CD14-positive monocyte (primary cell): ENCODE measurements at regions not wholly inside any gene's neighbourhood (a gene's known extent, or its start where the extent isn't known, plus 50 kb on each side); places are given as distances from the start of the nearest gene placed in this dataset.
A peak's percentile ranks its signal among the peaks of the same experiment; 100 is the strongest.

Source experiments
- DNase-seq, 3 donors: peaks; one replicate each; pipeline ENCODE4 v3.0.0-alpha.2; 2011 to 2022
- H2AFZ ChIP-seq: 2 replicates; pipeline ENCODE4 v1.6.0; 2012; ENCODE audit warnings: mild to moderate bottlenecking, low read depth, low read length, inconsistent platforms; ENCODE audit not compliant: insufficient read depth, poor library complexity, severe bottlenecking
- H3K27ac ChIP-seq, 2 donors: 1 replicate in 1 of 2; 2 replicates in 1 of 2; pipeline ENCODE4 v1.5.1; 2012 to 2013; ENCODE audit warnings: low read length in 2 of 2, control low read depth in 1 of 2, inconsistent platforms in 1 of 2, low read depth in 1 of 2, mild to moderate bottlenecking in 1 of 2
- H3K27me3 ChIP-seq, 2 donors: one replicate each; pipeline versions ENCODE4 v1.6.0 to v1.6.1; 2011 to 2013; ENCODE audit warnings: low read length in 2 of 2; ENCODE audit not compliant: control insufficient read depth in 2 of 2, insufficient read depth in 2 of 2
- H3K36me3 ChIP-seq, 2 donors: replicated peaks in 1 of 2; 1 replicate in 1 of 2; 2 replicates in 1 of 2; pipeline versions ENCODE4 v1.5.1 to v1.6.1; 2012 to 2013; ENCODE audit warnings: low read length in 2 of 2, control low read depth in 1 of 2, inconsistent platforms in 1 of 2, mild to moderate bottlenecking in 1 of 2; ENCODE audit not compliant: insufficient read depth in 2 of 2, control insufficient read depth in 1 of 2
- H3K4me1 ChIP-seq, 2 donors: 1 replicate in 1 of 2; 2 replicates in 1 of 2; pipeline versions ENCODE4 v1.5.1 to v1.6.1; 2012 to 2013; ENCODE audit warnings: low read length in 2 of 2, control low read depth in 1 of 2, inconsistent platforms in 1 of 2, mild to moderate bottlenecking in 1 of 2, moderate library complexity in 1 of 2; ENCODE audit not compliant: insufficient read depth in 2 of 2, control insufficient read depth in 1 of 2
- H3K4me2 ChIP-seq: replicated peaks from 2 replicates; pipeline ENCODE3; 2012; ENCODE audit warnings: low read length, moderate library complexity, mild to moderate bottlenecking; ENCODE audit not compliant: poor library complexity, severe bottlenecking; ENCODE audit errors: extremely low read depth
- H3K4me3 ChIP-seq, 3 experiments: fragments of 200-600 bp in 1 of 3; sonication (generic) in 1 of 3; replicated peaks in 1 of 3; 1 replicate in 2 of 3; 2 replicates in 1 of 3; pipeline ENCODE4 v1.5.1; 2011 to 2013; ENCODE audit warnings: low read length in 3 of 3, mild to moderate bottlenecking in 3 of 3, control low read depth in 2 of 3, low read depth in 2 of 3, inconsistent platforms in 1 of 3, moderate library complexity in 1 of 3
- H3K79me2 ChIP-seq: 2 replicates; pipeline ENCODE4 v1.6.0; 2012; ENCODE audit warnings: mild to moderate bottlenecking, control low read depth, inconsistent platforms, low read length, moderate library complexity; ENCODE audit not compliant: insufficient read depth
- H3K9ac ChIP-seq: 2 replicates; pipeline ENCODE4 v1.6.0; 2017; ENCODE audit warnings: low read length, mild to moderate bottlenecking; ENCODE audit not compliant: insufficient read depth, poor library complexity, severe bottlenecking
- H3K9me3 ChIP-seq, 2 donors: replicated peaks in 1 of 2; 1 replicate in 1 of 2; 2 replicates in 1 of 2; pipeline versions ENCODE4 v1.5.1 to v1.6.1; 2012 to 2013; ENCODE audit warnings: low read length in 2 of 2, control low read depth in 1 of 2; ENCODE audit not compliant: control insufficient read depth in 1 of 2, insufficient read depth in 1 of 2
- H4K20me1 ChIP-seq: 2 replicates; pipeline ENCODE4 v1.6.0; 2012; ENCODE audit warnings: mild to moderate bottlenecking, low read length, control low read depth, moderate library complexity; ENCODE audit not compliant: insufficient read depth
- H3K27ac Mint-ChIP-seq, 7 donors: one replicate each; pipeline ENCODE4 v1.8.0; 2020; ENCODE audit warnings: mild to moderate bottlenecking in 7 of 7, mixed read lengths in 7 of 7, moderate library complexity in 6 of 7, inconsistent platforms in 2 of 7
- H3K27me3 Mint-ChIP-seq, 3 donors: one replicate each; pipeline ENCODE4 v1.8.0; 2021 to 2022; ENCODE audit warnings: low read depth in 3 of 3, mild to moderate bottlenecking in 3 of 3, mixed read lengths in 3 of 3, moderate library complexity in 3 of 3, inconsistent platforms in 1 of 3
- H3K36me3 Mint-ChIP-seq, 2 donors: one replicate each; pipeline ENCODE4 v1.8.0; 2020; ENCODE audit warnings: mixed read lengths in 2 of 2, inconsistent platforms in 1 of 2, mild to moderate bottlenecking in 1 of 2
- H3K4me1 Mint-ChIP-seq: one replicate; pipeline ENCODE4 v1.8.0; 2020; ENCODE audit warnings: mild to moderate bottlenecking, mixed read lengths
- H3K4me3 Mint-ChIP-seq, 2 donors: one replicate each; pipeline ENCODE4 v1.8.0; 2020; ENCODE audit warnings: mild to moderate bottlenecking in 2 of 2, mixed read lengths in 2 of 2, moderate library complexity in 1 of 2
- H3K9me3 Mint-ChIP-seq, 7 donors: one replicate each; pipeline ENCODE4 v1.8.0; 2020 to 2022; ENCODE audit warnings: mixed read lengths in 7 of 7, mild to moderate bottlenecking in 6 of 7, moderate library complexity in 6 of 7, inconsistent platforms in 2 of 7
- WGBS: methylation state at CpG from one replicate; pipeline ENCODE4 v1.1.5; 2013; ENCODE audit warnings: missing lambda C conversion rate; ENCODE audit not compliant: insufficient coverage; 5-methylcytosine and 5-hydroxymethylcytosine counted together
- intact Hi-C, 2 donors: fragments of 100-400 bp; cut with micrococcal nuclease; formaldehyde crosslinking; loops; one replicate each; pipeline versions ENCODE4 v1.15.0 to v1.15.1; 2023
- TF ChIP-seq, protein P1 (sequence below): fragments of 200-600 bp; IDR thresholded peaks from one replicate; pipeline ENCODE4 v1.8.0; 2022; ENCODE audit warnings: antibody characterized with exemption, mild to moderate bottlenecking

DNA sequence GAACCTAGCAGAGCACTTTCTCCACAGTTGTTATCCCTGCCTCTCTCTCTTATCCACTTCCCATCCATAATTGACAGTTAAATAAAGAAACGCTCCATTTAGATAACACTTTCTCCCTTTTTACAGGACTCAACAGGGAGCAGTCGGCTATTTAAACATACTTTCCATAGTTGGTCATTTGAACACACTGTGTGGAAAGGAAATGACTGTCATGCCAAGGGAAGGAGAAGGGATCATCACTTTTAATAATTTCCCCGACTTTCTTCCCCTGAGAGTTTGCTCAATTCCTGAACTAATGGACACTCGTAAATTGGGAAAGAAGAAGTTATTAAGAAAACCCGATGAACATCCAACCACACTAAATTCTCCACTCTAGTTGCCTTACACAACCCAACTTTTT, 400.8 kb upstream of the PTGER4 start:
- Histone ChIP-seq H3K9ac (no peak overlapping the region), H3K9me3 (no peaks in the 10 kb centered on the region), H3K36me3 (no peaks in the 10 kb centered on the region), H4K20me1 (no peaks in the 10 kb centered on the region), H3K27ac (no peak overlapping the region), H2AFZ (no peak overlapping the region), H3K79me2 (no peaks in the 10 kb centered on the region), H3K4me1 (no peaks in the 10 kb centered on the region), H3K4me2 (no peak overlapping the region), H3K4me3 (no peak overlapping the region), H3K27me3 (no peaks in the 10 kb centered on the region)
- TF ChIP-seq, protein P1, sequence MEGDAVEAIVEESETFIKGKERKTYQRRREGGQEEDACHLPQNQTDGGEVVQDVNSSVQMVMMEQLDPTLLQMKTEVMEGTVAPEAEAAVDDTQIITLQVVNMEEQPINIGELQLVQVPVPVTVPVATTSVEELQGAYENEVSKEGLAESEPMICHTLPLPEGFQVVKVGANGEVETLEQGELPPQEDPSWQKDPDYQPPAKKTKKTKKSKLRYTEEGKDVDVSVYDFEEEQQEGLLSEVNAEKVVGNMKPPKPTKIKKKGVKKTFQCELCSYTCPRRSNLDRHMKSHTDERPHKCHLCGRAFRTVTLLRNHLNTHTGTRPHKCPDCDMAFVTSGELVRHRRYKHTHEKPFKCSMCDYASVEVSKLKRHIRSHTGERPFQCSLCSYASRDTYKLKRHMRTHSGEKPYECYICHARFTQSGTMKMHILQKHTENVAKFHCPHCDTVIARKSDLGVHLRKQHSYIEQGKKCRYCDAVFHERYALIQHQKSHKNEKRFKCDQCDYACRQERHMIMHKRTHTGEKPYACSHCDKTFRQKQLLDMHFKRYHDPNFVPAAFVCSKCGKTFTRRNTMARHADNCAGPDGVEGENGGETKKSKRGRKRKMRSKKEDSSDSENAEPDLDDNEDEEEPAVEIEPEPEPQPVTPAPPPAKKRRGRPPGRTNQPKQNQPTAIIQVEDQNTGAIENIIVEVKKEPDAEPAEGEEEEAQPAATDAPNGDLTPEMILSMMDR = no peak
- peaks cover 0 to 4% (median 0%) of the 10 kb centered on the region in 7 donors for H3K9me3 Mint-ChIP-seq
- no peak overlapping the region for H3K4me3 Mint-ChIP-seq
- no peaks in the 10 kb centered on the region for H3K27me3 Mint-ChIP-seq
- intact Hi-C loops = no loop called here
- no peaks in the 10 kb centered on the region for H3K36me3 Mint-ChIP-seq
- H3K27ac Mint-ChIP-seq = no peak overlapping the region
- no CpG with 5 or more reads among the region's 5 CpGs for WGBS
- DNase-seq = no peak
- peaks cover 10% of the 10 kb centered on the region for H3K4me1 Mint-ChIP-seq

DNA sequence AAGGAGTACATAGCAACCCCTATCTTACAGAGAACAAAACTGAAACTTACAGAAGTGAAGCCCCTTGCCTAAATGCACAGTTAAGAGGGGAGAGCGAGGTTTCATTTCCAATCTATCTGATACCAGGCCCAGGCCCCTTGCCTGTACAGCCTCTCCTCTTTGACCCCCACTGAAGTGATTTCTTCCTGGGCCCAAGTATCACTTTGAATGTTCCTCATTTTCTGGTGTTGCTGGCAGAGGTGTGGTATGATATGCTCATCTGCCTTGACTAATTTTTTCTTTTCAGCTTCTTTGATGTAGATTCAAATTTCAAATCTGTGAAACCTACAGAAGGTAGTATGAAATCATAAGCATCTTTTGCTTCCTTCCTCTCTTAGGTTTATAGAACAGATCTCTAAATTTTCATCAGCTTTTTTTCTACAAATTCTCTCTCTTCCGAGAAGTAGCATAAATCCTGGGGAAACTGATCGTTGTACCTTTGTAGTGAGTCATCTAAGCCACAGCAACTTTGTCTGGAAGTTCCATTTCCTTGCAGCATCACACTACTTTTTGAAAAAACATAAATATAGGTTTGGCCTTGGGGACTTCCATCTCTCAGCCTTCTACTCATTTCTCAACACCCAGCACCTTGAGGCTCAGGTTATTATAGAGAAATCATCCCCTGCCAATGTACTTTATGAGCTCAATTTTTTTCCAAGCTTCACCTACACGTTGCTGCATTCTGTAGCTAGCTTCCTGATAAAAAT, 402.4 kb upstream of the PTGER4 start:
- H3K9me3 ChIP-seq = no peaks in the 10 kb centered on the region
- Mint-ChIP-seq H3K36me3 (no peaks in the 10 kb centered on the region), H3K27ac (peak overlapping the region in 2 of 7 donors; percentile 21 to 61), H3K4me1 (peaks cover 10% of the 10 kb centered on the region), H3K4me3 (no peak overlapping the region), H3K27me3 (no peaks in the 10 kb centered on the region), H3K9me3 (peaks cover 0 to 4% (median 2%) of the 10 kb centered on the region in 7 donors)
- no peak overlapping the region for H3K9ac ChIP-seq
- no peak overlapping the region for H3K4me2 ChIP-seq
- no peaks in the 10 kb centered on the region for H4K20me1 ChIP-seq
- no peaks in the 10 kb centered on the region for H3K79me2 ChIP-seq
- no peaks in the 10 kb centered on the region for H3K4me1 ChIP-seq
- TF ChIP-seq, protein P1 = no peak
- H2AFZ ChIP-seq = no peak overlapping the region
- no peaks in the 10 kb centered on the region for H3K36me3 ChIP-seq
- no peak for DNase-seq
- no peak overlapping the region for H3K27ac ChIP-seq
- no CpG with 5 or more reads among the region's 4 CpGs for WGBS
- intact Hi-C loops = no loop called here
- H3K4me3 ChIP-seq = no peak overlapping the region
- H3K27me3 ChIP-seq = no peaks in the 10 kb centered on the region
